HFF-Myc (cell line): ENCODE measurements at regions not wholly inside any gene's neighbourhood (a gene's known extent, or its start where the extent isn't known, plus 50 kb on each side); places are given as distances from the start of the nearest gene placed in this dataset.

Experiments used
- DNase-seq: peaks from one replicate; pipeline ENCODE4 v3.0.0-alpha.2; 2011; ENCODE audit warnings: low read depth; ENCODE audit errors: extremely low read depth
- H3K4me3 ChIP-seq: replicated peaks from 2 replicates; pipeline ENCODE4 v1.5.1; 2011; ENCODE audit warnings: low read depth, mild to moderate bottlenecking, control low read depth, low read length
- TF ChIP-seq, protein P1 (sequence below): IDR thresholded peaks from 2 replicates; pipeline ENCODE4 v1.5.1; 2012; ENCODE audit warnings: mild to moderate bottlenecking, low read depth, low read length, control low read depth; ENCODE audit errors: missing control alignments

DNA sequence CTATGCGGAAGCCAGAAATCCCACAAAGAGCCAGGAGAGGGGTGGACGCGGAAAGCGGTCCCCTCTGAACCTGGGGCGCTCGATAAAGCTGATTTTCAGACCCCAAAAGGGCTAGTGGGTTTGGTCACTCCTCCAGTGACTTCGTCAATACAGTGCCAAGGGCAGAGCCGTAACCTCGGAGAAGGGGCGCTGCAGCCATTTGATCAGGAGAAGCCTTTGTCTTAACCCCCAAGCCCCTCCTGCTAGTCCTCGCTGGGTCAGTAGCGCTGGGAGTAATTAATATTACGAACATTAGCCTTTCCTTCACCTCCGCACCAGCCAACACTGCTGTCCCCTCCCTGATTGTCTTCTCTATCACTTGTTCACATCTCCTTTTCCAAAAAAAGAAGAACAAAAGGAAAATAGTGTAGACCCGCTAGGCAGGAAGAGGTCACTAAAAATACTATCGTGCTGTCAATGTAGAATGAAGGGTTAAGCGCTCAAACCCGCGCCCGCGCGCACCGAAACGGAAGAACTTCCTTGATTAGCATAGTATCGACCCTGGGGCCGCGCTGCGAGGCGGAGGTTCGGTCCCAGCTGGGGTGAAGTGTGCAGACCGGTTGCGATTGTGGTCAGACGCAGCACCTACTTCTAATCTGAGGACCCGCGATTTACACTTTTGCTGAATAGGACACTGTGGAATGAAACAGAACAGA is 63.2 kb upstream of the MAPRE2 start:
- TF ChIP-seq, protein P1, sequence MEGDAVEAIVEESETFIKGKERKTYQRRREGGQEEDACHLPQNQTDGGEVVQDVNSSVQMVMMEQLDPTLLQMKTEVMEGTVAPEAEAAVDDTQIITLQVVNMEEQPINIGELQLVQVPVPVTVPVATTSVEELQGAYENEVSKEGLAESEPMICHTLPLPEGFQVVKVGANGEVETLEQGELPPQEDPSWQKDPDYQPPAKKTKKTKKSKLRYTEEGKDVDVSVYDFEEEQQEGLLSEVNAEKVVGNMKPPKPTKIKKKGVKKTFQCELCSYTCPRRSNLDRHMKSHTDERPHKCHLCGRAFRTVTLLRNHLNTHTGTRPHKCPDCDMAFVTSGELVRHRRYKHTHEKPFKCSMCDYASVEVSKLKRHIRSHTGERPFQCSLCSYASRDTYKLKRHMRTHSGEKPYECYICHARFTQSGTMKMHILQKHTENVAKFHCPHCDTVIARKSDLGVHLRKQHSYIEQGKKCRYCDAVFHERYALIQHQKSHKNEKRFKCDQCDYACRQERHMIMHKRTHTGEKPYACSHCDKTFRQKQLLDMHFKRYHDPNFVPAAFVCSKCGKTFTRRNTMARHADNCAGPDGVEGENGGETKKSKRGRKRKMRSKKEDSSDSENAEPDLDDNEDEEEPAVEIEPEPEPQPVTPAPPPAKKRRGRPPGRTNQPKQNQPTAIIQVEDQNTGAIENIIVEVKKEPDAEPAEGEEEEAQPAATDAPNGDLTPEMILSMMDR: no peak
- no peak for DNase-seq
- peak overlapping the region; percentile 70 for H3K4me3 ChIP-seq

GRCh38 chr18:34978533-34978893 is 62.7 kb upstream of the MAPRE2 start:
- no peak for DNase-seq
- H3K4me3 ChIP-seq: peak overlapping the region; percentile 70
- TF ChIP-seq, protein P1: no peak

DNA sequence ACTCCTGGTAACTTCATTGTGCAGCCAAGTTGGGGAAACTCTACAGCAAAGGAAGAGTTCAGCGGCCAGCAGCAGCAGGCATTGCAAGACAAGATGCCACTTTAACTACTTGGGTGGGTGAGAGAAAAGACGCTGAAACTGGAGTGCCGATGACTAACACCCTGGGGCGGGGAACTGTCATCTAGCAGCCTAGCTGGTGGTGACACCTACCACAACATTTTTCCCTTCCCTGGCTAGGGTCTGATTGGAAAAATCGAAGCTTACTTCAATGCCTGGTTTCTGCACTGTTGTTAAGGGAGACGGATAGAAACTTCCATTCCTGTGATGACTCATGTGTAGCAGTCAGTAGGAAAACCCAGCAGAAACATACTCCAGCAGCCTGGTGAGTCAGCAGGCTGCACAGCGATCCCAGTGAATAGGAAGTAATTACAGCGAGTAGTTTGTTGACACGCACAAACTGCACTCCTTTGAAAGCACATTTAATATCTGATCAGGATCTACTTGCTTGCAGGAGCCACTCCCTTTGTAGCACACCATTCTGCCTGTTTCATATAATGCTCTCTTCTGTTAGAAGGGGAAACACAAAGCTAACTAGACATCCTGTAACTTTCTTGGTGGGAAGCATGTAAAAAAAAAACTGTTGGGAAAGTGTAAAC is 62.1 kb upstream of the MAPRE2 start:
- DNase-seq: peak; percentile 95
- TF ChIP-seq, protein P1: no peak
- H3K4me3 ChIP-seq: peak overlapping the region; percentile 70

DNA sequence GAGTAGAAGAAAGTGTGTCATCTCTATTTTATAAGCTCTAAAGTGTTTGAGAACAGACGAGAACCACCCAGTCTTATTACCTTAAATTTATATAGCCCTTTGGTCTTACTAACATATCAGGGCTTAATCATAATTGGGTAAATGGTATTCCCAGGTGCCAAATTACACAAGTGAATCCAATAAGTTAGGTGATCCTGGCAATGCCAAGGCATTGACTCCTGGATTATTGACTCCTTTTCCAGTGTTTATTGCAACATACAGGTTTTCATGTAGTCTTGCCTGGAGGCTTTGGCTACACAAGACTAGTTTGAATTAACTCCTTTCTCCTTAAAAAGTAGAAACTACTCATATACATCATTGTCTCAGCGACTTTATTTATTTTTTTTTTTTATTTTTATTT is 59.7 kb upstream of the MAPRE2 start:
- TF ChIP-seq, protein P1: no peak
- DNase-seq: no peak
- no peak overlapping the region for H3K4me3 ChIP-seq

DNA sequence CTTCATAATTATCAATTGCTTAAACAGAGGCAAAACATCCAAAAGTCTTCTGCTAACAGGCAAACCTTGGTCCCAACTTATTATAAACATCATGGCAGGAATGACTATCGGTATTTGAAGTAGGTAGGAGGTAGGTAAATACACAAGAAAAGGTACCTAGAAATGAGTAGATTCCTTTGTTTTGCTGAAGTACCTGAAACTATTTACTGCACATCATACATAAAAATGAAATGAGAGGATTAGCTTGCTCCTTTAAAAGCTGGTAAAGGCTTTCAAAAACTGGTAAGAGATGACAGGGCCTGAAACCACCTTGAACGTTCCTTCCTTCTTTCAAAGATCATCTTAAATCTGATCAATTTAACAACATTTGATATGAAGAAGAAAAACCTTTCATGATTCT is 55.2 kb upstream of the MAPRE2 start:
- no peak overlapping the region for H3K4me3 ChIP-seq
- TF ChIP-seq, protein P1: no peak
- no peak for DNase-seq

DNA sequence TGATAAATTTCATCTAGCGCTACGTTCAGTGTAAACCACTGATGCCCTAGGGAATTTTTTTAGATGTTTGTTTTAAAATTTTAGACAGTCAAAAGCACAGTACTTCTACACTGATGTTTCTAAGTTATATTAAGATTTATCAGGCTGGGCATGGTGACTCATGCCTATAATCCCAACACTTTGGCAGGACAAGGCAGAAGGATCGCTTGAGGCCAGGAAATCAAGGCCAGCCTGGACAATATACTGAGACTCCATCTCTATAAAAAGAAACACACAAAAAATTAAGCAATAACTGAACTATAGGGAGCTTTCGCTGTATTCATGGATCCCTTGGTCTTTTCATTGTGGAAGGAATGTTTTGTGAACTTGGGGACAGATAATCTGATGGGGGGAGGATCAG is 50.6 kb upstream of the MAPRE2 start:
- H3K4me3 ChIP-seq: no peak overlapping the region
- DNase-seq: no peak
- TF ChIP-seq, protein P1: no peak
